Endothelial cell of umbilical vein (primary cell): ENCODE measurements at regions not wholly inside any gene's neighbourhood (a gene's known extent, or its start where the extent isn't known, plus 50 kb on each side); places are given as distances from the start of the nearest gene placed in this dataset.

Source experiments
- BruUV-seq: library from RNA; stranded (reverse); fragments of 400-500 nt; replicated peaks from 2 replicates; lab custom pipeline; 2021; lab: Mats Ljungman, UMichigan
- CTCF ChIA-PET: fragments of 300-600, 350-600 bp; sonication (Branson Sonifier 250); formaldehyde crosslinking; loops from one replicate; lab custom pipeline; 2021; ENCODE audit warnings: antibody characterized with exemption, inconsistent platforms; lab: Charles Lee
- POLR2A ChIA-PET: fragments of 300-600, 350-600 bp; sonication (Branson Sonifier 250); formaldehyde crosslinking; loops from one replicate; lab custom pipeline; 2021; ENCODE audit warnings: antibody characterized with exemption, inconsistent platforms; lab: Charles Lee
- DNase-seq: peaks from one replicate; pipeline ENCODE4 v3.0.0-alpha.2; 2011; ENCODE audit warnings: low read depth, low spot score
- FAIRE-seq: peaks from 2 replicates; lab custom pipeline; 2011; peaks lifted over from hg19 to GRCh38; lab: Jason Lieb, UNC
- H2AFZ ChIP-seq: 2 replicates; pipeline ENCODE4 v1.6.0; 2012; ENCODE audit warnings: low read depth, low read length, control low read depth, inconsistent platforms
- H3K27ac ChIP-seq: 2 replicates; pipeline ENCODE4 v1.5.1; 2011; ENCODE audit warnings: low read depth, mild to moderate bottlenecking, control low read depth, low read length, moderate library complexity; ENCODE audit not compliant: insufficient read depth
- H3K27me3 ChIP-seq, 2 experiments: 2 replicates each; pipeline versions ENCODE4 v1.6.0 to v1.6.1; 2011; ENCODE audit warnings: low read length in 2 of 2, mixed read lengths in 1 of 2; ENCODE audit not compliant: control insufficient read depth in 2 of 2, insufficient read depth in 2 of 2
- H3K36me3 ChIP-seq, 2 experiments: 2 replicates in 1 of 2; 3 replicates in 1 of 2; pipeline ENCODE4 v1.5.1; 2011; ENCODE audit warnings: low read length in 2 of 2, mild to moderate bottlenecking in 1 of 2, moderate library complexity in 1 of 2; ENCODE audit not compliant: control insufficient read depth in 2 of 2, insufficient read depth in 2 of 2; ENCODE audit errors: extremely low read depth in 1 of 2
- H3K4me1 ChIP-seq: 3 replicates; pipeline ENCODE4 v1.5.1; 2011; ENCODE audit warnings: mild to moderate bottlenecking, low read length; ENCODE audit not compliant: control insufficient read depth, insufficient read depth; ENCODE audit errors: extremely low read depth
- H3K4me2 ChIP-seq: 2 replicates; pipeline ENCODE4 v1.6.1; 2011; ENCODE audit warnings: low read length, control low read depth, mixed read lengths; ENCODE audit not compliant: insufficient read depth
- H3K4me3 ChIP-seq, 3 experiments: fragments of 200-600 bp in 1 of 3; sonication (generic), shearing (Covaris generic) in 1 of 3; replicated peaks in 1 of 3; 2 replicates each; pipeline ENCODE4 v1.5.1; 2011 to 2016; ENCODE audit warnings: control low read depth in 3 of 3, low read length in 3 of 3, mild to moderate bottlenecking in 2 of 3, inconsistent platforms in 1 of 3, low read depth in 1 of 3, moderate library complexity in 1 of 3; ENCODE audit not compliant: insufficient read depth in 1 of 3
- H3K79me2 ChIP-seq: 2 replicates; pipeline ENCODE4 v1.6.0; 2012; ENCODE audit warnings: low read length, inconsistent platforms; ENCODE audit not compliant: control insufficient read depth, insufficient read depth
- H3K9ac ChIP-seq: replicated peaks from 2 replicates; pipeline ENCODE3; 2011; ENCODE audit warnings: low read length, control low read depth; ENCODE audit not compliant: insufficient read depth; ENCODE audit errors: extremely low read depth
- H3K9me1 ChIP-seq: replicated peaks from 3 replicates; pipeline ENCODE4 v1.6.0; 2011; ENCODE audit warnings: mild to moderate bottlenecking, low read length; ENCODE audit not compliant: control insufficient read depth, insufficient read depth; ENCODE audit errors: extremely low read depth
- H3K9me3 ChIP-seq: replicated peaks from 2 replicates; pipeline ENCODE4 v1.5.1; 2012; ENCODE audit warnings: low read length, inconsistent platforms; ENCODE audit not compliant: control insufficient read depth, insufficient read depth
- H4K20me1 ChIP-seq: replicated peaks from 2 replicates; pipeline ENCODE3; 2011; ENCODE audit warnings: mild to moderate bottlenecking, low read length; ENCODE audit not compliant: control insufficient read depth, insufficient read depth; ENCODE audit errors: extremely low read depth
- CTCF ChIP-seq, 2 donors: IDR thresholded peaks; 1 replicate in 1 of 2; 2 replicates in 1 of 2; pipeline ENCODE4 v1.5.1; 2011; ENCODE audit warnings: low read length in 2 of 2, mild to moderate bottlenecking in 2 of 2, moderate library complexity in 2 of 2, control low read depth in 1 of 2, inconsistent platforms in 1 of 2, low read depth in 1 of 2; ENCODE audit not compliant: insufficient read depth in 1 of 2; ENCODE audit errors: extremely low read depth in 1 of 2
- EZH2 ChIP-seq: IDR thresholded peaks from 2 replicates; pipeline ENCODE4 v1.6.1; 2012; ENCODE audit warnings: borderline replicate concordance, low read depth, mild to moderate bottlenecking, moderate library complexity, low read length, inconsistent platforms; ENCODE audit not compliant: severe bottlenecking
- FOS ChIP-seq: IDR thresholded peaks from 2 replicates; pipeline ENCODE4 v1.6.1; 2011; ENCODE audit warnings: mild to moderate bottlenecking, low read length, moderate library complexity, borderline replicate concordance; ENCODE audit not compliant: insufficient read depth
- JUN ChIP-seq: IDR thresholded peaks from 2 replicates; pipeline ENCODE4 v1.6.1; 2011; ENCODE audit warnings: borderline replicate concordance, low read depth; ENCODE audit not compliant: insufficient read length, insufficient read depth
- MAX ChIP-seq: IDR thresholded peaks from 2 replicates; pipeline ENCODE4 v1.6.1; 2011; ENCODE audit not compliant: insufficient read depth, insufficient read length
- MYC ChIP-seq: IDR thresholded peaks from one replicate; pipeline ENCODE4 v1.6.1; 2011; ENCODE audit warnings: mild to moderate bottlenecking, low read depth, low read length
- POLR2A ChIP-seq: IDR thresholded peaks from 2 replicates; pipeline ENCODE4 v1.6.1; 2012; ENCODE audit warnings: low read depth, mild to moderate bottlenecking, control low read depth, low read length
- POLR2AphosphoS5 ChIP-seq: IDR thresholded peaks from 2 replicates; pipeline ENCODE4 v1.6.1; 2012; ENCODE audit warnings: low read depth, mild to moderate bottlenecking, control low read depth, low read length, moderate library complexity; ENCODE audit not compliant: insufficient read depth
- dilution Hi-C: fragments of 300-500 bp; cut with MboI; formaldehyde crosslinking; loops from one replicate; pipeline ENCODE4 v1.15.0; 2019; ENCODE audit warnings: low sequenced_read_pairs; ENCODE audit not compliant: extremely low pct_ligation_motif_present
- intact Hi-C: fragments of 100-400 bp; cut with micrococcal nuclease; formaldehyde crosslinking; loops from one replicate; pipeline ENCODE4 v1.10.0; 2022

GRCh38 chrY:13756615-13757014 lies 52.9 kb downstream of the TMSB4Y start:
- no peak overlapping the region for H3K4me3 ChIP-seq
- no peak overlapping the region for H3K27ac ChIP-seq
- no TSS peak for BruUV-seq
- H3K27me3 ChIP-seq, result peaks cover 0 to 4% of the 10 kb centered on the region in 2 experiments
- H3K4me2 ChIP-seq, result no peak overlapping the region
- DNase-seq, result no peak
- CTCF ChIA-PET, result no interaction called here
- no peak for FAIRE-seq
- peaks cover under 1% of the 10 kb centered on the region for H3K4me1 ChIP-seq
- no peak overlapping the region for H2AFZ ChIP-seq
- H4K20me1 ChIP-seq, result no peaks in the 10 kb centered on the region
- dilution Hi-C loops (no loop called here), intact Hi-C loops (no loop called here)
- no peaks in the 10 kb centered on the region for H3K9me3 ChIP-seq
- POLR2A ChIA-PET, result no interaction called here
- H3K36me3 ChIP-seq, result no peaks in the 10 kb centered on the region
- no peak overlapping the region for H3K9ac ChIP-seq
- H3K79me2 ChIP-seq, result no peaks in the 10 kb centered on the region
- no peak for TF ChIP-seq CTCF (IDR thresholded peaks at IDR 0.05; ENCODE audit: extremely low read depth in 1 of 2, insufficient read depth in 1 of 2, low read depth in 1 of 2, low read length in 2 of 2)
- no peak for TF ChIP-seq FOS
- no peak for TF ChIP-seq POLR2AphosphoS5
- no peak for TF ChIP-seq EZH2
- TF ChIP-seq POLR2A, result no peak
- no peak for TF ChIP-seq MAX
- TF ChIP-seq MYC, result no peak
- no peak for TF ChIP-seq JUN
- no peaks in the 10 kb centered on the region for H3K9me1 ChIP-seq
